NCI-H1694 treated with DMSO at 0.1 percent for 48 hours (cell line): ENCODE measurements at regions not wholly inside any gene's neighbourhood (a gene's known extent, or its start where the extent isn't known, plus 50 kb on each side); places are given as distances from the start of the nearest gene placed in this dataset.
A peak's percentile ranks its signal among the peaks of the same experiment; 100 is the strongest.
"Not testable (repeated sequence)": the region's sequence is repeated elsewhere in the genome, so short reads cannot be mapped to it uniquely, and the experiment has no call there.

Experiments used
- DNase-seq: peaks from one replicate; lab custom pipeline; 2025; lab: John Stamatoyannopoulos, UW

DNA sequence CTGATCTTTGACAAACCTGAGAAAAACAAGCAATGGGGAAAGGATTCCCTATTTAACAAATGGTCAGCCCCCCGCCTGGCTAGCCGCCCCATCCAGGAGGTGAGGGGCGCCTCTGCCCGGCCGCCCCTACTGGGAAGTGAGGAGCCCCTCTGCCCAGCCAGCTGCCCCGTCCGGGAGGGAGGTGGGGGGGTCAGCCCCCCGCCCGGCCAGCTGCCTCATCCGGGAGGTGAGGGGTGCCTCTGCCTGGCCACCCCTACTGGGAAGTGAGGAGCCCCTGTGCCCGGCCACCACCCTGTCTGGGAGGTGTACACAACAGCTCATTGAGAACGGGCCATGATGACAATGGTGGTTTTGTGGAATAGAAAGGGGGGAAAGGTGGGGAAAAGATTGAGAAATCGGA lies 717.1 kb downstream of the COL12A1 start:
- DNase-seq = not testable (repeated sequence)

DNA sequence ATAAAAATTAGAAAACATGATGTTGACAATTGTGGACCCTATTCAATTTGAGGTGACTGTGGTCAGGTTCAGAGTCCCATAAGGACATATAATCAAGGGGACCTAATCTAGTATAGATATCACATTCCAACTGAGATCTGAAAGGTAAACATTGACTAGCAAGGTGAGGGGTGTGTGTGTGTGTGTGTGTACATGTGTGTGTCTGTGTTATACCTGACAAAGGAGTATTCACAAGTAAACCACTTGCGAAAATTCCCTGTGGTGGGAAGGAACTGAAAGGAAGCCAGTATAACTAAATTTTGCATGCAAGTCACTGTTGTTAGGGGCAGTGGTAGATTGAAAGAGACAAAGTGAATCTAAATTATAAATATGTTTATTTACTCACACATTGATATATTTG lies 723.7 kb downstream of the COL12A1 start:
- DNase-seq = no peak

DNA sequence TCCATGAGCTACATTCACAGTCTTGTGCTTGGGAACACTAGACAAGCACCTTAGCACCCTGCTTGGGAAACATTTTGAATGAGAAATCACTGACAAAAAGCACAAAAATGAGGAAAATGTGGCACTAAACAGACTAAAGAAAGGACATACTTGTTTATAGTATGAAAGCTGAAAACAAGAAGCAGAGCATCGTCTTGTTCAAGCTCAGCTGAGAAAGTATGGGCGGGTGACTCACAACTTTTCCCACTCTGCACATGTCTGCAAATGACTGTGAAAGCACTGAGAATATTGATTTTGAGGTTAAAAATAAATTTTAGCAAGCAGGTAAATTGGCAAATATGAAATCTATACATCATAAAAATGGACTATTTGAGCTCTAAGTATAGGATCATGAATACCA lies 725.3 kb downstream of the COL12A1 start:
- DNase-seq = no peak

DNA sequence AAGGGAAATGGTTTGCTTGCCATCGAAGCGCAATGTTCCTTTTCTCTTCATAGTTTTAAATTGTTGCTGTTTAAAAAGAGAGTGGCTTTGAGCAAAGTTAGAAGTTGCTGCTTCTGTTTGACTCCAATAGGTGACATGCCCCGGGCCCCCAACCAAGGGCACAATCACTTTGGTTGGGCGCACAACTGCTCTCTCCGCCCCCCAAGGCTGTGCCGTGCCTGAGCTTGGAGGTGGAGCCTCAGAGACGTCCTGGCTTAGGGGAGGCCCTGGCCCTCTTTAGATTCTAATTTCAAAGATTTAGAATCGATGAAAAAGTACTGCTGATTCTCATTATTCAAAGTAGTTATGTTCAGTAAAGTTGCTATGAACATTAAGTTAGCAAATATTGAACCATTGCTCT lies 725.9 kb downstream of the COL12A1 start:
- DNase-seq = no peak

DNA sequence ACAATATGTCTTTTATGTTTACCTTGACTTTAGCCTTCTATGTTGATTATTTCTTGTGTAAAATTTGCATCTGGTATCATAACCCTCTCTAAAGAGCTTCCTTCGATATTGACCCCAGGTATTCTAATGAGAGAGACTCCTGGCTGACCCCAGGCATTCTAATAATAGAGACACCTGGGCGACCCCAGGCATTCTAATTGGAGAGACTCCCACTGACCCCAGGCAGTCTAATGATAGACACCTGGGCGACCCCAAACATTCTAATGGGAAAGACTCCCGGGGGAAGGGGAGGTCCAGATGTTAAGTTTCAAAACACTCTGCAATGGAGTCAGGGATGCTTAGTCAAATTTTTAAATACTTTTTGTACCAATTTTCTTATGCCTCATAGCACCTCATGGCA lies 726.4 kb downstream of the COL12A1 start:
- no peak for DNase-seq

DNA sequence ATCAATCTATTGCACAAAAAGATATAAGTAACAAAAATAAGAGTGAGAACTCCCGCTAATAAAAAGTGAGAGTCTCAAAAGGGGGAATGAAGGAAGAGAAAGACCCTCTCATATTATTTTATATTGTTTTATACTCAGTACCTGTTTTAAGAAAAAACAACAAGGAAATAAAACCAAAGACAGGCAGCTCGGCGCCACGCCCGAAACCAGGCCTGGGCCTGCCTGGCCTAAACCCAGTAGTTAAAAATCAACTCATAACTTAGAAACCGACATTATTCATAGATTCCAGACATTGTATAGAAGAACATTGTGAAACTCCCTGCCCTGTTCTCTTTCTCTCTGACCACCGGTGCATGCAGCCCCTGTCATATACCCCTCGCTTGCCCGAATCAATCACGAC lies 731.8 kb downstream of the COL12A1 start:
- DNase-seq = not testable (repeated sequence)

DNA sequence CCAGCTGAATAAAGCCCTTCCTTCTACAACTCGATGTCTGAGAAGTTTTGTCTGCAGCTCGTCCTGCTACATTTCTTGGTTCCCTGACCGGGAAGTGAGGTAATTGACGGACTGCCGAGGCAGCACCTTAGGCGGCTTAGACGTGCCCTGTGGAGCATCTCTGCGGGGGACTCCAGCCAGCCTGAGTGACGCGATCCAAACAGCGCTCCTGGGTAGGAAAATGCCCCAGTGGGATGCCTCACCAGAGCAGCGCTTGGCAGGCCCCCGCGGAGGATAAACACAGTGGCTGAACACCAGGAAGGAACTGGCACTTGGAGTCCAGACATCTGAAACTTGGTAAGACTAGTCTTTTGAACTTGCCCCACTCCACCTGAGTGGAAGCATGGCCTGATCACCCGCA lies 737.3 kb downstream of the COL12A1 start:
- DNase-seq = not testable (repeated sequence)

DNA sequence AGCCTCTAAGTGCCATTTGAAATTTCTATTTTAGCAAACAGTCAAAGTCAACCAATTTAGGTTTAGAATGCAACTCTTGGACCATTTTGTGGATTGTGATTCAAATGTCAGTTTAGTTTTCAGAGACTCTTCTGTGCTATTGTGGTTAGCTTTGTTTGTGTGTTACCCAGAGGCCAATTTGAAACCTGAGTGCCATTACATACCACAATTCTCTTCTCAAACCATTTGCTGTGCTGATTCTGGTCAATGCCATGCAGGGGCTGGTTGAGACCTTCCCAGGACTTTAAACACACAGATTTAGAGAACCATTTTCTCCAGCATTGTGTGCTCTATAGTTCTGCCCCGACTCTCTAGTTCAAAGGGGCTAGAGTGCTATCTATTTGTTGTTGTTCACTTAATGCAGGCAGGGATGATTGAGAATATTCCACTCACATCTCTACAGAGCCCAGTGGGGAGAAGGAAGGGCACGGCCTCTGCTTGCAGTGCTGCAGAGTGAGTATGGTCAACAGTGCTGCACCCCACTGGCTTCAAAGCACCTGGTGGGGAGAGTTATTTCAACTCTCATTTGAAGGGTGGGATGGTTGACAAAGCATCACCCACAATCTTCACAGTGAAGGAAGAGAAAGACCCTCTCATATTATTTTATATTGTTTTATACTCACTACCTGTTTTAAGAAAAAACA lies 738.2 kb downstream of the COL12A1 start:
- DNase-seq = no peak

DNA sequence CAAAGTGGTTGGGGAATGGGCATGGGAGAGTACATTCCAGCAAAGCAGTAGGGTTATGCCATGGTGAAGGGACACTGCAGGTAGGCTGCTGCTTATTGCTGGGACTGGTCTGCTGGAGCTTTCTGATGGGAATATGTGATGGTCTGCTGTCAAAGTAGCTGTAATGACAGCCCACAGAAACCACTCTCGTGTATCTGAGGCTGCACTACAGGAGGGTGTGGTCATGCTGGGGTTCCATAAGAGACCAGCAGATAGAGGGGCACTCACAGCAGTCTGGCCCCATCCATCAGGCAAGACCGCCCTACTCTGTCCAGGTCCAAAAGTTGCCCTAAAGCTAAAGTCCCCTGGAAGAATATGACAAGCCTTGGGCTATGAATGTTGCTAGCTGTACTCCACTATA lies 739.3 kb downstream of the COL12A1 start:
- no peak for DNase-seq

DNA sequence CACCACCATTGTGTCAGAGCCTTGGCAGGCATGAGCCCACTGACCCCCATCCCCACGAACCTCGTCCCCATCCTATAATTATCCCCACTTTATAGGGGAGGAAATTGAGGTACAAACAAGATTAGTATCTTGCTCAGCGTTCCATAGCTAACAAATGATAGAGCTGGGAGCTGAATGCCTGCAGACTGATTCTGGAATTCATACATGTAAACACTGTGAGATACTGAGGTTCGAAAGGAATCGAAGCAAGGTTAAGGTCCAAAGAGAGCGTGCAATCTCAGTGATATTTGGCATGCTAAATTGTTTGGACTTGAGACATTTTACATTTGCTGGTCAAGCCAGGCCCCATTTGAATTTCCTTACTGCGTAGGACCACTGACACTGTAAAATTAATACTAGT lies 746.6 kb downstream of the COL12A1 start:
- no peak for DNase-seq

DNA sequence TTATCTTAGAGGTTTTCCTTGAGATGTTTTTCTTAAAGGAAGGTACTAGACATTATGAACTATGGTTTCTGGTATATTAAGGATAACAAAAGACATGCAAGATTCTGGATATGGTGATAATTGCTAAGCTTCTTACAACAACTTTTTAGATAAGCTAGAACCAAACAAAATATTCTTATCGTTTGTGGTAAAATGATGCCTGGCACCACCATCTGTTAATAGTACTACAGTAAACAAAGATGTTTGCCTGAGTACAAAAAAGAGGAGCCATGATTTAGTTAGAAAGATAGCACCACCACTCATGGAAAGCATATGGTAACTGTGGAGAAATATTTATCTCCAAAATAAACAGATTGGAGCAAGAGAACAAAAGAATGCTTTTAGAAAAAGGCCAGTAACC lies 747.3 kb downstream of the COL12A1 start:
- no peak for DNase-seq

DNA sequence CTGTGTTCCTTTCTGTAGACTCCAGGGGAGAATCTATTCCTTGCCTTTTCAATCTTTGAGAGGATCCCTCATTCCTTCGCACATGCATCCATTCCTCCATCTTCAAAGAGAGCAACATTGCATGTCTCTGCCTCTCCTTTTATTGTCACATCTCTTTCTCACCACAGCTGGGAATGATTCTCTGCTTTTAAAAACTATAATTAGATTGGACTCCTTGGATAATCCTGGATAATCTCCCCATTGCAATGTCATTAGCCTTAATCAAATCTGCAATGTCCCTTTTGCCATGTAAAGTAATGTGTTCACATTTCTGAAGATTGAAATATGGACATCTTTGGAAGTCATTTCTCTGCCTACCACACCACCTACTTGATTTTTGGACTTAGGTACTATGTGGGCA lies 750.1 kb downstream of the COL12A1 start:
- DNase-seq = no peak

DNA sequence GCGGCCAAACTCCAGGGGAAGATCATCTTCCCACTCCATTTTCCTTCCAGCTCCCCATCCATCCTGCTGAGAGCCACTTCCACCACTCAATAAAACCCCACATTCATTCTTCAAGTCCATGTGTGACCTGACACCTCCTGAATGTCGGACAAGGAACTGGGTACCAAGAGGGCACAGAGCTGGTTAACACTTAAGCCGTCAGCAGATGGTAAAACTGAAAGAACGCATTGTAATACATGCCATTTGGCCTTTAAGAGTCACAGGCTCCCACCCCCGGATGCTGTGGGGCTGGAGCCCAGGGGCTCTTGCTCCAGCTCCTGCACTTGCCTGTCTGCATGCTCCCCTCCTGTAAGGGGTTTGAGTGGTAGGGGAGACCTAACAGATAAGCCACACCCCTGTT lies 753.9 kb downstream of the COL12A1 start:
- no peak for DNase-seq

DNA sequence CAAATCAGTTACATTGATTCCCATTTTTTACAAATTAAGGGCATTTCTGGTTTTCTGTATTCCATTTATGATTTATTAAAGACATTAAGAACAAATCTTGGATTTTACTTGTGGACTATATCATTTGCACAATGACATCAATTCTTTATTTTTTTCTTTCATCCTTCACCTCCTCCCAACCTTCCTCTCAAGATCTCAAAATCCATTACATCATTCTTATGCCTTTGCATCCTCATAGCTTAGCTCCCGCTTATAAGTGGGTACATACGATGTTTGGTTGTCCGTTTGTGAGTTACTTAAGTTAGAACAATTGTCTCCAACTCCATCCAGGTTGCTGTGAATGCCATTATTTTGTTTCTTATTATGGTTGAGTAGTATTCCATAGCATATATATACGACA lies 752.8 kb downstream of the CD109 start:
- no peak for DNase-seq

DNA sequence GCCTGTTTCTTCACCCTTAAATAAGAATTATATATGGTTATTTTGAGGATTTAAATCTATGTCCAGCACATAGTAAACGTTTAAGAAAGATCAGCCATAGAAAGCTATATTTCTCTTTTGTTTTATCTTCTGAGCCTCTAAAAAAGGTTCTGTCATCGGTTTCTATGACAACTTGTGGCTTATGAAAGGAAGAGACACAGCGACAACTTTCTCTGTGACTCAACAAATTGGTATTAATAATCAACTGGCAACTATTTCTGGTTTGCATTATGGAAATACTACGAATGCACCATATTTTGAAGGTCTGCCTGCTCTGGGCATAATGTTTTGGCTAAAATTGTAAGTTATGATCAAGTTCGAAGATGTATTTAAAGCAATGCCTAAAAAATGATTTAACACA lies 751.0 kb downstream of the CD109 start:
- DNase-seq = no peak

DNA sequence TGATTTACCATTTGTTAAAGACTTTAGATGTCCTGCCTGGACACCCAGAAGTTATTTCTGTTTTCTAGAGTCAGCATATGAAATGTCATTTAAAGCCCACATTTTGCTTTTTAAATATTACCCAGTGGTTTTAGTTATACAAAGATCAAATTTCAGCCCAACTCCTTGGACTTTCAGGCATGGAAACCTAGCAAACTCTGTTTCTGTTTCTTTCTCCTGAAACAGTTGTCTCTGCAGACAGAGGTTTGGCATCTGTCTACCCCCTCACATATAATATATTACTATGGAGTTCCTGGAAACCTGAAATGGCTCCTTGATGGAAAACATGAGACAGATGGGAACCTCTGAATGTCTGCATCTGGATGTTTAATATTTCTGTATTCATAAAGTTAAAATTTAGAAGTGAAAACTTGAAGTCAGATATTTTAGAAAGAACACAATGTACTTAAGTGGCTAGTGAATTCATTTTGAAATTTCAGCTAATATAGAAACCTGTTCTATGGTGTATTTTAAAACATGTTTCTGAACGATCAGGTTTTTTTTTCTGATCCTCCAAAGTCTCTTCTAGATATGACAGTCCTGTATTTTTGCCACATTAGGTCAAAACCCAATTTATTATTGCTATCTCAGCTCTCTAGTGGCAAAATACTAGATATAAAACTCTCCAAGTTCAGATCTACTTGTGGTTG lies 743.3 kb downstream of the CD109 start:
- DNase-seq = no peak

DNA sequence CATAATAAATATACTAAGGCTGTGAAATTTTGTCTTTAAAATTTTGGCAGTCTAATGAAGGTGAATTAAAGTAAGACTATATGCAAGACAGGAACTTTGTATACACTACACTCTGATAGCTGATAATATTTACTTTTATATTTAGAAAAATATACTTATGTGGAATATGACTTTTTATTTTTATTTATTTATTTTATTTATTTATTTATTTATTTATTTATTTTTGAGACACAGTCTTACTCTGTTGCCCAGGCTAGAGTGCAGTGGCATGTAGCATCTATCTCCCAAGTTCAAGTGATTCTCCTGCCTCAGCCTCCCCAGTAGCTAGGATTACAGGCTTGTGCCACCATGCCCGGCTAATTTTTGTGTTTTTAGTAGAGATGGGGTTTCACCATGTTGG lies 742.4 kb downstream of the CD109 start:
- not testable (repeated sequence) for DNase-seq

DNA sequence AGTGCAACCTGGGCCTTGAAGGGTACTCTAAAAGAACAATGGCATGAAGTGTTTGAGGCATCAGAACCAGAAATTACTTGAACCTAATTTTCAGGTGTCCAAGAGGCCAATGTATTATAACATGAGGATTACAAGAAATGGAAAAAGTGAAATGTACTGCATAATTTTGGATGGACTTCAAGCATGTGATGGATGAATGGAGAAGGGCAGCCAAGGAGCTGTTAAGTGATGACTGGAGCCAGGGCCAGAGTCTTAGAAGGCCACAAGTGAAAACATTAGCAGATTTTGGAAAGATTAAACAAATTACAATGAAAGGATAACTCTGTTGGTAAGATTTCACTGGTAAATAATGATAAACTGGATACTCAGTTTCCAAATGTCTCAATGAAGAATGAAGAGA lies 738.2 kb downstream of the CD109 start:
- no peak for DNase-seq

DNA sequence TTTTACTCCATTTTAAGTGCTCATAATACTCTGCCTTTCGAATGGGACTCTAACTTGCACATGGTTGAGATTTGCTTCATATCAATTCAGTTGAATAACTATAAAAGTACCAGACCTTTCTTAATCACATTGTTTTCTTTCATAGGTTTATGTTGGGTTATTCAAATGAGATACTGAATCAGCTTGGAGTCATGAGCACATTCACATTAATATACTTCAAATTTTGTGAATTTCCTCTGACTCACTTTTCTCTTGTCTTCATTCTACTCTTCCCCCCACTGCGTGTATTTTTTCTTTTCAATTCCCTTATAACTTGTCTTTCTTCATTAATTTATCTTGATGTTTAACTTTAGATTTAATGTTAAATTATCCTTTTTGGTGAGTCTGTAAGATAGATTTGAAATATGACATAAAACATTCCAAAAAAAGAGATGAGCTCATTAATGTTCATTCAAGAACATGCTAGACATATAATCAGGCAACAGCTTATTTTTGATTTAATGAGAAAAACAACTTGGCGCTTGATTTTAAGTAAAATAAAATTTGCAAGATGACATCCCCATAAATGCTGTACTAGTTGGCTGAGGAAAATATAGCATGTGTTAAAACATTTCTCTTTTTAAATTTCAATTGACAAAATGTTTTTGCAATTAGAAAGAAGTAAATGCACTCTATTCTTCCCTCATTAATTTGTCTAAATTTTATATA lies 736.0 kb downstream of the CD109 start:
- no peak for DNase-seq

DNA sequence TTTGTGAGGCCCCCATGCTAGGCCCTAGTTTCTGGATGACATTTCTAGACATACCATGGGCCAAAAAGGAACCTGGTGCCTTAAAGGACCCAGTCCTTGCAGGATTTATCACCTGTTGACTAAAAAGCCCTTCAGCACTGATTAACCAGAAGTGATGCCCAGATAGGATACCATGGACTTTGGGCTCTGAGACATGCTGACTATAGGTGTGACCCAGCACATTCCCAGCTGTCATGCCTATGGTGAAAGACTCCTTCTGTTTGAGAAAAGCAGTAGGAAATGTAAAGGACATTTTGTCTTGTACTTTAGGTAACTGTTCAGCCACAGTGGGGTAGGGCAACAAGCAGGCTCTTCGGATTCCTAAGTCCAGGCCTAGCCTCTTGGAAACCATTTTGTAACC lies 724.2 kb downstream of the CD109 start:
- DNase-seq = no peak

DNA sequence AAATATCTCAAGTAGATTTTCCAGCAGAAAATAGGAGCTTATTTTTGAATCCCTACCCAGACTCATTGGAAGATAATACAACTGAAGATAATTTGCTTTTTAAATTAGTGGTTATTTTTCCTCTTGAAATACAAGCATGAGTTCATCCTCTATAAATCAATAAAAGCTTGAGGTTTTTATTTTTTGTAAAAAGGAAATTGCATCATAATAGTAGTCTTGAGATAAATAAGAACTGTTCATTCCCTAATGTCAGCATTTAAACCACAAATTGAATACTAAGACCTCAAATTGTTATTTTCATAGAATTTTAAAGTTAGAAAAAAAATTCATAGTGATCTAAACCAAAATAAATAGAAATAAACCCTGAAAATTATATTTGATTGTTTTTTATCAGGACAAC lies 719.1 kb downstream of the CD109 start:
- DNase-seq = no peak

DNA sequence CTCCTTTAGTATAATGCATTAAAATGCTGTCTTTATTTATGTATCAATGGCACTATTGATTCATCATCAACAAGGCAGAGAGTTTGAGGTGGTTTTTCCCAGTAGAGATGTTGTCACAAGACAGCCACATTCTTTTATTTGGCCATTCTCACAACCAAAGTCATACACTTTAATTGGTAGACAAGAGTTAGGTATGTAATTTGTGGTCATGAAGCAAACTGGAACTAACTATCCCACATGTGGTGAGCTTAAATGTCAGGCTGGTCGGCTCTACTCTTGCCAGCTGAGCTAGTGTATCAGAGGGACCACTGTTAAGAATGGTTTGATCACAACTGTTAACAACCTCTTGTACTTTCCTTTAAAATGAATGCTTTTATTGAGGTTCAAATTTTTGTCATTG lies 714.6 kb downstream of the CD109 start:
- no peak for DNase-seq

DNA sequence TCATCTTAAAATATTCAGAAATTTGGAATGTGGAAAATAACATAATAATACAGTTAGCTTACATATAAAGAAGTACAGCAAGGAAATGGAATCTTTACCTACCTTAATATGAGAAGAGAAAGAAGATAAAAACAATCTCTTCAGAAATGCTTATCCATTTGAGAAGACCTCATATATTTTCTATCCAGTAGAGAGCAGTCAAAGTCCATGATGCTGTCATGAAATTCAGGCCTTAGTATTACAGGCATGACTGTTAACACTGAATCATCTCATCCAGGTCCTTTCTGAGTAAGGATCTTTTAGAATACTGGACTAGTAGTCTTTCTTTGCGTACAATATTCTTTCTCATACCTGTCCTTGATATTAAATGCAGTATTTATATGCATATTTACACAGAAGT lies 713.4 kb downstream of the CD109 start:
- peak; percentile 10 for DNase-seq
